DMS79 treated with DMSO at 0.1 percent for 48 hours (cell line): ENCODE measurements at regions not wholly inside any gene's neighbourhood (a gene's known extent, or its start where the extent isn't known, plus 50 kb on each side); places are given as distances from the start of the nearest gene placed in this dataset.
A peak's percentile ranks its signal among the peaks of the same experiment; 100 is the strongest.
"Not testable (repeated sequence)": the region's sequence is repeated elsewhere in the genome, so short reads cannot be mapped to it uniquely, and the experiment has no call there.

Source experiments
- DNase-seq: peaks from one replicate; lab custom pipeline; 2025; lab: John Stamatoyannopoulos, UW

GRCh38 chr3:177628095-177628719 lies 430.9 kb upstream of the TBL1XR1 start:
- not testable (repeated sequence) for DNase-seq

- DNase-seq, result no peak
Observed at GRCh38 chr3:177629276-177629675, 432.0 kb upstream of the TBL1XR1 start.

GRCh38 chr3:177633671-177634207 lies 436.5 kb upstream of the TBL1XR1 start:
- DNase-seq, result no peak

- DNase-seq, result not testable (repeated sequence)
Observed at GRCh38 chr3:177635601-177636106, 438.4 kb upstream of the TBL1XR1 start.

- DNase-seq, result peak; percentile 44
Observed at GRCh38 chr3:177640319-177640965, 443.2 kb upstream of the TBL1XR1 start.

GRCh38 chr3:177641206-177641605 lies 443.9 kb upstream of the TBL1XR1 start:
- DNase-seq, result no peak

- no peak for DNase-seq
Observed at GRCh38 chr3:177642042-177642803, 444.9 kb upstream of the TBL1XR1 start.

GRCh38 chr3:177642804-177643125 lies 445.5 kb upstream of the TBL1XR1 start:
- DNase-seq, result no peak

- peak; percentile 21 for DNase-seq
Observed at GRCh38 chr3:177646749-177647148, 449.5 kb upstream of the TBL1XR1 start.

- DNase-seq, result peak; percentile 13
Observed at GRCh38 chr3:177647341-177647740, 450.1 kb upstream of the TBL1XR1 start.

GRCh38 chr3:177647876-177648275 lies 450.6 kb upstream of the TBL1XR1 start:
- peak; percentile 88 for DNase-seq

GRCh38 chr3:177652556-177653291 lies 455.4 kb upstream of the TBL1XR1 start:
- no peak for DNase-seq

- peak; percentile 62 for DNase-seq
Observed at GRCh38 chr3:177657243-177657642, 460.0 kb upstream of the TBL1XR1 start.

- peak; percentile 14 for DNase-seq
Observed at GRCh38 chr3:177658354-177658753, 461.1 kb upstream of the TBL1XR1 start.

GRCh38 chr3:177664380-177665103 lies 467.3 kb upstream of the TBL1XR1 start:
- DNase-seq, result not testable (repeated sequence)

- DNase-seq, result peak; percentile 23
Observed at GRCh38 chr3:177665122-177665808, 468.0 kb upstream of the TBL1XR1 start.

- no peak for DNase-seq
Observed at GRCh38 chr3:177672252-177672911, 475.1 kb upstream of the TBL1XR1 start.

- DNase-seq, result no peak
Observed at GRCh38 chr3:177673112-177673914, 476.0 kb upstream of the TBL1XR1 start.

- no peak for DNase-seq
Observed at GRCh38 chr3:177674186-177674585, 476.9 kb upstream of the TBL1XR1 start.
